ENCODE measurements at regions not wholly inside any gene's neighbourhood (a gene's known extent, or its start where the extent isn't known, plus 50 kb on each side); places are given as distances from the start of the nearest gene placed in this dataset.

- DNase-seq (ENCODE audit: low read depth, low spot score): no peak
- TF ChIP-seq CTCF (IDR thresholded peaks at IDR 0.05; ENCODE audit: insufficient read depth, low read length, missing control alignments): no peak
- ChIA-PET POLR2A (no interaction called here), CTCF (no interaction called here)
- no peak overlapping the region for H3K4me3 ChIP-seq (ENCODE audit: low read depth, low read length)
Observed at GRCh38 chr17:73867056-73867455, 222.8 kb upstream of the SDK2 start.

- ChIA-PET CTCF (no interaction called here), POLR2A (no interaction called here)
- no peak overlapping the region for H3K4me3 ChIP-seq (ENCODE audit: low read depth, low read length)
- DNase-seq (ENCODE audit: low read depth, low spot score): no peak
- TF ChIP-seq CTCF (IDR thresholded peaks at IDR 0.05; ENCODE audit: insufficient read depth, low read length, missing control alignments): no peak
Observed at GRCh38 chr17:73870068-73870467, 225.8 kb upstream of the SDK2 start.

GRCh38 chr17:73870473-73870872 is 226.2 kb upstream of the SDK2 start:
- no peak overlapping the region for H3K4me3 ChIP-seq (ENCODE audit: low read depth, low read length)
- no peak for DNase-seq (ENCODE audit: low read depth, low spot score)
- ChIA-PET CTCF (no interaction called here), POLR2A (no interaction called here)
- no peak for TF ChIP-seq CTCF (IDR thresholded peaks at IDR 0.05; ENCODE audit: insufficient read depth, low read length, missing control alignments)

GRCh38 chr17:73872816-73873215 is 228.6 kb upstream of the SDK2 start:
- CTCF ChIA-PET: no interaction called here
- POLR2A ChIA-PET: no interaction called here
- no peak overlapping the region for H3K4me3 ChIP-seq (ENCODE audit: low read depth, low read length)
- DNase-seq (ENCODE audit: low read depth, low spot score): no peak
- TF ChIP-seq CTCF (IDR thresholded peaks at IDR 0.05; ENCODE audit: insufficient read depth, low read length, missing control alignments): no peak

- no peak overlapping the region for H3K4me3 ChIP-seq (ENCODE audit: low read depth, low read length)
- ChIA-PET CTCF (no interaction called here), POLR2A (no interaction called here)
- no peak for DNase-seq (ENCODE audit: low read depth, low spot score)
- no peak for TF ChIP-seq CTCF (IDR thresholded peaks at IDR 0.05; ENCODE audit: insufficient read depth, low read length, missing control alignments)
Observed at GRCh38 chr17:73874008-73874720, 229.9 kb upstream of the SDK2 start.

- H3K4me3 ChIP-seq (ENCODE audit: low read depth, low read length): no peak overlapping the region
- ChIA-PET CTCF (no interaction called here), POLR2A (no interaction called here)
- DNase-seq (ENCODE audit: low read depth, low spot score): no peak
- no peak for TF ChIP-seq CTCF (IDR thresholded peaks at IDR 0.05; ENCODE audit: insufficient read depth, low read length, missing control alignments)
Observed at GRCh38 chr17:73875346-73875745, 231.1 kb upstream of the SDK2 start.

Measured in AG04449 (cell line).